ENCODE measurements at regions not wholly inside any gene's neighbourhood (a gene's known extent, or its start where the extent isn't known, plus 50 kb on each side); places are given as distances from the start of the nearest gene placed in this dataset.
A peak's percentile ranks its signal among the peaks of the same experiment; 100 is the strongest.

DNA sequence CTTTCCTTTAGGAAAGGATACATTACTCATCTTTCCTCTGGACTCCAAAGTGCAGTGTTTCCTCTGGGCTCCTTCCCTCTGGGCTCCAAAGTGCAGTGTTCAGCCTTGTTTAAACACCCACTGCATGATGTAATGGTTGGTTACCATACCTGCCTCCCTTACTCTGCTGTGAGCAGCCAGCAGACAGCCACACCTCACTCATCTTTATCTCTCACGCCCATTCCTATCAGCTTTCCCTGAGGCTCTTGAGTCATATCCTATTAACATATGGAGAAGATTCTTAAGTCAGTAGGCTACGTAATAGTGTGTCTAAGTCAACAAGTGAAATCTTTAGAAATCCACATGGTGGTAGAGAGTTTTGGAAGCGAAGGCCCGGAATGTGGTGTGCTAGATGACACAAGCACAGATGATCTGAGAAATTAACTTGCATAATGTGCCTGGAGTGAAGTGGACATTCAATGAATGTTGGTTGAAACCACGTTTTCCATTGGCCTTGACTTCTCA is 97.2 kb upstream of the CTNNB1 start:
- Histone ChIP-seq H2AFZ (ENCODE audit: low read length) (no peak overlapping the region), H3K18ac (ENCODE audit: extremely low read depth, low read length) (no peak overlapping the region), H3K4me2 (ENCODE audit: insufficient read depth in 1 of 2, low read depth in 2 of 2, low read length in 2 of 2) (0 out of 4 replicates have a peak overlapping the region, but pooled peaks of 1 of the 2 experiments have one; percentile 2), H3K9ac (replicated peaks in 1 of 4; ENCODE audit: extremely low read depth in 1 of 4, low read depth in 3 of 4, low read length in 3 of 4) (no peak overlapping the region), H2BK120ac (replicated peaks; ENCODE audit: low read depth, low read length) (no peak overlapping the region), H3K79me2 (ENCODE audit: control insufficient read depth in 1 of 2, insufficient read depth in 2 of 2, low read length in 2 of 2) (no peaks in the 10 kb centered on the region), H3K36me3 (ENCODE audit: control insufficient read depth in 2 of 4, insufficient read depth in 4 of 4, low read length in 3 of 4) (no peaks in the 10 kb centered on the region), H4K5ac (ENCODE audit: insufficient read length, low read depth, low read length) (no peak overlapping the region), H2BK5ac (ENCODE audit: low read depth, low read length) (no peak overlapping the region), H4K8ac (ENCODE audit: extremely low read depth, insufficient read depth, low read length) (no peak overlapping the region), H4K20me1 (replicated peaks in 1 of 2; ENCODE audit: control insufficient read depth in 1 of 2, insufficient read depth in 2 of 2, low read length in 2 of 2) (no peaks in the 10 kb centered on the region), H3K4me1 (replicated peaks in 1 of 4; ENCODE audit: control insufficient read depth in 3 of 4, insufficient read depth in 4 of 4, low read length in 3 of 4) (peaks cover 0 to 8% (median 3%) of the 10 kb centered on the region in 4 experiments; a peak in 3 of 7 replicates), H3K27me3 (replicated peaks in 1 of 4; ENCODE audit: control insufficient read depth in 3 of 4, extremely low read depth in 1 of 4, insufficient read depth in 3 of 4, low read length in 3 of 4) (no peaks in the 10 kb centered on the region), H3K4me3 (ENCODE audit: extremely low read depth in 1 of 4, insufficient read depth in 2 of 4, low read depth in 3 of 4, low read length in 4 of 4) (no peak overlapping the region), H3K4ac (replicated peaks; ENCODE audit: insufficient read length, low read depth, low read length) (no peak overlapping the region), H3K23ac (ENCODE audit: insufficient read length) (no peak overlapping the region), H4K91ac (replicated peaks; ENCODE audit: insufficient read length, low read length) (no peak overlapping the region), H3K27ac (ENCODE audit: low read depth, low read length) (no peak overlapping the region), H3K79me1 (ENCODE audit: low read depth, low read length) (no peaks in the 10 kb centered on the region), H3K9me3 (ENCODE audit: insufficient read depth in 2 of 2, low read depth in 1 of 2, low read length in 1 of 2) (no peaks in the 10 kb centered on the region), H2BK12ac (ENCODE audit: low read depth, low read length) (0 out of 2 replicates have a peak overlapping the region, but pooled peaks have one; percentile 21), H3K14ac (ENCODE audit: insufficient read length) (no peak overlapping the region), H3K23me2 (ENCODE audit: low read depth, low read length) (no peaks in the 10 kb centered on the region), H2AK5ac (ENCODE audit: low read depth, low read length) (no peak overlapping the region), H2BK20ac (ENCODE audit: low read length) (no peak overlapping the region), H2BK15ac (ENCODE audit: low read length) (peak overlapping the region; percentile 18; the same call in 1 of the 2 replicates), H3K56ac (replicated peaks; ENCODE audit: insufficient read length, low read depth, low read length) (no peak overlapping the region)
- CTCF ChIA-PET (ENCODE audit: partially characterized antibody), result interaction anchor here (0.6 kb wide), 1 partner anchor 784 kb away, joined by 3 read pairs; no protein-coding TSS in a partner anchor
- no peak for FAIRE-seq
- TF ChIP-seq YY1 (IDR thresholded peaks at IDR 0.05; ENCODE audit: low read depth, low read length), result no peak
- no peak for TF ChIP-seq BACH1 (IDR thresholded peaks at IDR 0.05; ENCODE audit: low read length)
- no peak for TF ChIP-seq SP4 (IDR thresholded peaks at IDR 0.05; ENCODE audit: low read length)
- no peak for TF ChIP-seq KDM4A (IDR thresholded peaks at IDR 0.05; ENCODE audit: low read depth, low read length, severe bottlenecking)
- TF ChIP-seq TAF1 (IDR thresholded peaks at IDR 0.05; ENCODE audit: low read depth, low read length), result no peak
- no peak for TF ChIP-seq CTBP2 (IDR thresholded peaks at IDR 0.05; ENCODE audit: borderline replicate concordance, insufficient read depth, insufficient read length, low read length)
- TF ChIP-seq POU5F1 (IDR thresholded peaks at IDR 0.05; ENCODE audit: low read depth, low read length), result no peak
- TF ChIP-seq JUN (IDR thresholded peaks at IDR 0.05; ENCODE audit: low read depth, low read length), result no peak
- no peak for TF ChIP-seq KDM5A (IDR thresholded peaks at IDR 0.05; ENCODE audit: low read length)
- POLR2A ChIA-PET (ENCODE audit: partially characterized antibody), result no interaction called here
- no peak for DNase-seq (ENCODE audit: low read depth in 1 of 2, low spot score in 2 of 2)
- 89% methylated on average over 5 of the region's 5 CpGs; no CpG with 5 or more reads in 1 of the 2 experiments for WGBS, 2 experiments (ENCODE audit: extremely low coverage in 1 of 2, insufficient coverage in 1 of 2, insufficient read length in 1 of 2, insufficient replicate concordance in 2 of 2, low coverage in 1 of 2, low lambda C conversion rate in 2 of 2, missing lambda C conversion rate in 1 of 2)
